GM18868 (cell line): ENCODE measurements at regions not wholly inside any gene's neighbourhood (a gene's known extent, or its start where the extent isn't known, plus 50 kb on each side); places are given as distances from the start of the nearest gene placed in this dataset.
"Not testable (repeated sequence)": the region's sequence is repeated elsewhere in the genome, so short reads cannot be mapped to it uniquely, and the experiment has no call there.

ENCODE experiments used
- ATAC-seq: cut with Tn5 transposase; IDR thresholded peaks from one replicate; pipeline ENCODE4 v1.9.1; 2021; ENCODE audit warnings: mild to moderate bottlenecking, moderate library complexity; ENCODE audit not compliant: unreplicated experiment

DNA sequence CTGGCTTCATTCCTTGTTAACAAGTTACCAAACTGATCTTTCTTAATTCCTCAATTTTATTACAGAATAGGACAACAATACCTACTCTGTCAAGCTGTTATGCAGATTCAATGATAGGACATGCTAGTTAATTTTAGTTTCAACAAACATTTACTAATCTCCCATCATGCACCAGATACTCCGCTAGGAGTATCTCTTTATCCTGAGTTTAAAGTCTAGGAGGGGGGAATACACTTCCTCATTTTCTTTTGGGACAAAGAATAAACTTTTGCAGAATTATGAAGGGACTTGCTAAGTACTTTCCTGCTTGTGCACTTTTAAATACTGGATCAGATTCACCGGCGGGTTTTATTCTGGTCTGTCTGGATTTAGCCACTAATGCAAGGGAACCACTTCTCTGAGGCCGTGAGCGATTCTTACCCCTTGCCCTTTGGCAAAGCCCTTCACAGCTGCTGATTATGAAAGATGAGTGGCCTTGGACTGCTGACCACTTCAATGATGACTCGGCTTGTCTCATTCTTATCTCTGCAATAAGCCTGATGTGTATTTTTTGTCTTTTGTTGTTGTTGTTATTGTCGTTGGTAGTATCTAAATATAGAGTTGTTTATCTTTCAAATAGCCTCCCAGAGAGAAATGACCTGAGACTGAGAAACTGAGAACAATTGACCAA is 73.9 kb downstream of the RMI1 start:
- no peak for ATAC-seq

- no peak for ATAC-seq
These were observed 77.1 kb downstream of the RMI1 start for GRCh38 chr9:84057662-84058061.

GRCh38 chr9:84059936-84060335 is 79.3 kb downstream of the RMI1 start:
- no peak for ATAC-seq

DNA sequence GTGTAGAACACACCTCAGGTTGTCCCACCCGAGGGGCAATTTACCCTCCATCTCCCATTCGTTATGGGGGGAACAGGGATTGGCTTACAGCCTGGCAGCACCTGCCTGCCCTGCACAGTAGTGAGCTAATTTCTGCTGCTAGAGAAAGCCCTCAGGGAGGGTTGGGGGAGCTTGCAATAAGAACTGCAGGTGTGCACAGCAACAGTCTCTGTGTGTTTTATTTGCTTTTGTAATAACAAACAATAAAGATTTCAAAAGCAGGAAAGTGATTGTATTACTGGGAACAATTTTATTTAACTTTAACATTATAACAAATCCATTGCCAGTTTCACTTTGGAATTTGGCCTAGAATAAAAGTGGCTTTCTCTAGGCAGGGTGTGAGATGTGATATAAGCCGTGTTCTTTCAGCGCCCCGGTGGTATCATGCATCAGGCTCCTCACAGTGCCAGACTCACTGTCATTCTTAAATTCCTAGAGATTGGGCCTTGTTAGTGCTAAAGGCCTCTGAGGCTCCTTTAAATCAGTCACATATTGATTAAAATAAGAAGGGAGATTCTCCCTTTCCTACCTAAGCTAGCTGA is 81.1 kb downstream of the RMI1 start:
- no peak for ATAC-seq

GRCh38 chr9:84062538-84062937 is 81.9 kb downstream of the RMI1 start:
- no peak for ATAC-seq

DNA sequence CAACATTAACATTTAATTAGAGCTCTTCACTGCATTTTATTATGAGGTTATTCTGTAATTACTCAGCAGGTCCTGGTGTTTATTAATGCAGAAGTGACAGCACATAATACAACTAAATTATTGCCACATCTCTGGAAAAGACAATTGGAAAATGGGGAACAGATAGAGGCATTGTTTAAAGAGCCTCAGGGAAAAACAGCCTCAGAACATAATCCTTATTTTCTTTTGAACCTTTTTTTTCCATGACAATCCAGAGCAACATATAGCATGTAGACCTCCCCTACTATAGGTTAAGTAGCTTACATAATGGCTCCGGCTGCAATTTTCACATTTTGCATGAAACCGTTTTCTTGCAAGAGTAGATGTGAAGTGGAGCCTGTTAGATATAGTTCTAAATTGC is 87.2 kb downstream of the RMI1 start:
- no peak for ATAC-seq

DNA sequence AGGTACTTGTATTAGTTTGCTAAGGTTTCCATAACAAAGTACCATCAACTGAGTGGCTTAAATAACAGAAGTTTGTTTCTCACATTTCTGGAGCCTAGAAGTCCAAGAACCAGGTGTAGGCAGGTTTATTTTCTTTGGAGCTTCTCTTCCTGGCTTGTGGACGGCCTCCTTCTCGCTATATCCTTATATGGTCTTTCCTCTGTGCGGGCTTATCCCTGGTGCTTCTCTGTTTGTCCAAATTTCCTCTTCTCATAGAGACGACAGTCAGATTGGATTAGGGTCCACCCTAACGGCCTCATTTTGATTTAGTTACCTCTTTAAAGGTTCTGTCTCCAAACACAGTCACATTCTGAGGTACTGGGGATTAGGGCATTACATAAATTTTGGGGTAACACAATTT is 88.3 kb downstream of the RMI1 start:
- no peak for ATAC-seq

DNA sequence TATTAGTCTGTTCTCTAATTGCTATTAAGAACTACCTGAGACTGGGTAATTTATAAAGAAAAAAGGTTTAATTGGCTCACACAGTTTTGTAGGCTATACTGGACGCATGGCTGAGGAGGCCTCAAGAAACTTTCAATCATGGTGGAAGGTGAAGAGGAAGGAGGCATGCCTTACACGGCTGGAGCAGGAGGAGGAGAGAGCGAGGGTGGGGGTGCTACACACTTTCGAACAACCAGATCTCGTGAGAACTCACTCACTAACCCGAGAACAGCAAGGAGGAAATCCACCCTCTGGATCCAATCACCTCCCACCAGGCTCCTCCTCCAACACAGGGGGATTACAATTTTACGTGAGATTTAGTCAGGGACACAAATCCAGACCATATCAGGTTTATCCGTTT is 90.0 kb downstream of the RMI1 start:
- no peak for ATAC-seq

DNA sequence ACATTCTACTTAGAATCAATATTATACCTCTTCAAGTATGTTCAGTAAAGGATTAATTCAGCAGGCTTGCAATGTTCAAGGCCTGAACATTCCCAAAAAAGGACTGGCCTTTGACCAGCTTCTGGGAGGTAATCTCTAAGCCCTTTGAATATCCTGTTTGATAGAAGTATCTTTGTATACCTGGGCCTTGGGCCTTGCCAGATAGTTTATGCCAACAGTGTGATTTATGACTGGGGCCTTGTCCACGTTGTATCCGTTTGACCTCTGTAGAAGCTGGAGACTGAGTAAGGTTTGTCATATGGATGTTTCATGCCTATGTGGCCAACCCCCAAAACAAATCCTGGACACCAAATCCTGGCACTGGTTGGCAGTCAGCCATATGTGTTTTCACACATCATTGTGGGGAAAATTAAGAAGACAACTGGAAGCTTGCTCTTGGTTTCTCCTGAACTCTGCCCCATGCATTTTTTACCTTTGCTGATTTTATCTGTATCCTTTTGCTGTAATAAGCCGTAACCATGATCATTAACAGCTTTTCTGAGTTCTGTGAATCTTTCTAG is 92.1 kb downstream of the RMI1 start:
- no peak for ATAC-seq

DNA sequence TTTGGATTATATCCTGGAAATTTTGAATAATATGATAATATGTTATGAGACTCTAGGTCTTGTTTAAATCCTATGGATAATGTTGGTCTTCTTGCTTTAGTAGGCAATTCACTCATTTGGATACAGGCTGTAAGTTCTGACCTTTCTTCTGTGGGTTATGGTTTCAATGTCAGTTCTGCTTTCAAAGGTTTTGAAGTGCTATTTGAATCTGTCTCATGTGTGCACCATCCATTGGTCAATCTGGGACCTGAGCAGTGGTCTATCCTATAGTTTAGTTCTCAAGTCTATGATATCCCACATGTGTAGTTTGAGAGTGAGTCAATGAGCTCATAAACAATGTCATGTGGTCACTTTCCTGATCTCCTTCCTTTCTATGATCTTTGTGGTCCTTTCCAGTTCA is 94.4 kb downstream of the RMI1 start:
- ATAC-seq: no peak

DNA sequence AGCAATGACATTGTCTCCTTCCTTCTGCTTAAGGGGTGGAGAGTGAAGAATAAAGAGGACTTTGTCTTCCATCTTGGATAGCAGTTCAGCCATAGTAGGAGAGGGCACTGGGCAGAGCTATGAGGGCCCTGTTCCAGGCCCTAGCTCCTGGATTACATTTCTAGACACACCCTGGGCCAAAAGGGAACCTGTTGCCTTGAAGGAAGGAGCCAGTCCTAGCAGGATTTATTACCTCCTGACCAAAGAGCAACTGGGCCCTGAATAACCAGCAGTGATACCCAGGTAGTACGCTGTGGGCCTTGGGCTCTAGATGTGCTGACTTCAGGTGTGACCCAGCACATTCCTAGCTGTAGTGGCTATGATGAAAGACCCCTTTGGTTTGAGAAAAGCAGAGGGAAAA is 95.8 kb downstream of the RMI1 start:
- no peak for ATAC-seq

DNA sequence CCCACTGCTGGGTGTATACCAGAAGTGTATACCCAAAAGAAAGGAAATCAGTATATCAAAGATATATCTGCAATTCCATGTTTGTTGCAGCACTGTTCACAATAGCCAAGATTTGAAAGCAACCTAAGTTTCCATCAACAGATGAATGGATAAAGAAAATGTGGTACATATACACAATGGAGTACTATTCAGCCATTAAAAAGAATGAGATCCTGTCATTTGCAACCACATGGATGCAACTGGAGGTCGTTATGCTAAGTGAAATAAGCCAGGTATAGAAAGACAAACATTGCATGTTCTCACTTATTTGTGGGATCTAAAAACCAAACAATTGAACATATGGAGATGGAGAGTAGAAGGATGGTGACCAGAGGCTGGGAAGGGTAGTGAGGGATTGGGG is 97.2 kb downstream of the RMI1 start:
- not testable (repeated sequence) for ATAC-seq

- no peak for ATAC-seq
These were observed 99.4 kb downstream of the RMI1 start for GRCh38 chr9:84079994-84080393.

GRCh38 chr9:84101964-84102632 is 121.5 kb downstream of the RMI1 start:
- no peak for ATAC-seq

- ATAC-seq: no peak
These were observed 123.2 kb downstream of the RMI1 start for GRCh38 chr9:84103651-84104377.

DNA sequence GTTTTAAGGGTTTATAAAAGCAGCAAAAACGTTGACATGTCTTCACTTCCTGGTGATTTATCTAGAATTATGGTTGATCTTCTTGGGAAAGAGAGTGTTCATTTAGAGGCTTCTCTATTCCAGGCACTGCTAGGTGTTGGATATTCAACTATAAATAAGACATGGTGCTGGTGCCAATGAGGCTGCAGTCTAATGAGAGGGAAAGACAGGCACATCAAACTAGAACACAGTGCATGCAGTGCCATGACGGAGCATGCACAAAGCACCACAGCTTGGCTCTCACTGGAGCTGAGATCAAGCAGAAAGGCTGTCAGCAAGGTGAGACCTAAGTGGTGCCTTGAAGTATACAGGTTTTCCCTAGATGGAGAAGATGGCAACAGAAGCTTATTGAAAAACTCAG is 126.5 kb downstream of the RMI1 start:
- no peak for ATAC-seq

- ATAC-seq: no peak
These were observed 127.4 kb downstream of the RMI1 start for GRCh38 chr9:84107995-84108394.

- ATAC-seq: no peak
These were observed 131.1 kb downstream of the RMI1 start for GRCh38 chr9:84111726-84112125.

- no peak for ATAC-seq
These were observed 141.5 kb downstream of the RMI1 start for GRCh38 chr9:84121991-84122523.

- no peak for ATAC-seq
These were observed 142.0 kb downstream of the RMI1 start for GRCh38 chr9:84122572-84122971.
